Mesothelial cell of epicardium (in vitro differentiated cells): ENCODE measurements at regions not wholly inside any gene's neighbourhood (a gene's known extent, or its start where the extent isn't known, plus 50 kb on each side); places are given as distances from the start of the nearest gene placed in this dataset.
"Not testable (repeated sequence)": the region's sequence is repeated elsewhere in the genome, so short reads cannot be mapped to it uniquely, and the experiment has no call there.

Experiments used
- DNase-seq, 2 experiments: peaks; one replicate each; pipeline ENCODE4 v3.0.0; 2021; ENCODE audit warnings: low spot score in 2 of 2; ENCODE audit not compliant: unreplicated experiment in 2 of 2
- H3K27ac Mint-ChIP-seq: 2 replicates; pipeline ENCODE4 v1.8.0; 2021; ENCODE audit warnings: mixed read lengths
- H3K27me3 Mint-ChIP-seq: 2 replicates; pipeline ENCODE4 v1.8.0; 2021; ENCODE audit warnings: low read depth, mixed read lengths
- H3K36me3 Mint-ChIP-seq: 2 replicates; pipeline ENCODE4 v1.8.0; 2021; ENCODE audit warnings: mixed read lengths
- H3K4me1 Mint-ChIP-seq: 2 replicates; pipeline ENCODE4 v1.8.0; 2021; ENCODE audit warnings: mixed read lengths
- H3K4me3 Mint-ChIP-seq: 2 replicates; pipeline ENCODE4 v1.8.0; 2021; ENCODE audit warnings: mild to moderate bottlenecking, moderate library complexity, mixed read lengths
- H3K9me3 Mint-ChIP-seq: 2 replicates; pipeline ENCODE4 v1.8.0; 2021; ENCODE audit warnings: mixed read lengths
- TF ChIP-seq, protein P1 (sequence below): fragments of 200-600 bp; sonication (generic); IDR thresholded peaks from one replicate; pipeline ENCODE4 v1.5.0; 2021; ENCODE audit warnings: antibody characterized with exemption; ENCODE audit not compliant: unreplicated experiment

DNA sequence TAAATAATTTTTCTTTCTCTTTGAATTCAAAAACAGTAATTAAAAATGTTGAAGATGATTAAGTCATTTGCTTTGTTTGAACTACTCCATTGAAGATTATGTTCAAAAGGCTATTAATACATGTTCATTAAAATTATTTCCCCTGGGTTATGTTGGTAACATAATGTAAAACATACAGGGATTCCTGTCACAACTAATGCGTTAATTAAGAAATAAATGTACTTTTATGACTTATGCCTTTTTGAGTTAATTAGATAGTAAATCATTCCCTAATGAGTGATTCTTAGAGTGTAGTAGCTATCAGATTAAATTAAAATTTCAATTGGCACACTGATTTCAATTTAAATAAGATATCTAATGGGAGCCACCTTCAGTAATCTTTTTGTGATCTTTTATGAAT, 549.1 kb downstream of the ANKRD50 start:
- Mint-ChIP-seq H3K27ac (no peak overlapping the region), H3K4me3 (no peak overlapping the region), H3K9me3 (peaks cover 14% of the 10 kb centered on the region), H3K36me3 (peaks cover 2% of the 10 kb centered on the region), H3K27me3 (no peaks in the 10 kb centered on the region), H3K4me1 (no peaks in the 10 kb centered on the region)
- TF ChIP-seq, protein P1, sequence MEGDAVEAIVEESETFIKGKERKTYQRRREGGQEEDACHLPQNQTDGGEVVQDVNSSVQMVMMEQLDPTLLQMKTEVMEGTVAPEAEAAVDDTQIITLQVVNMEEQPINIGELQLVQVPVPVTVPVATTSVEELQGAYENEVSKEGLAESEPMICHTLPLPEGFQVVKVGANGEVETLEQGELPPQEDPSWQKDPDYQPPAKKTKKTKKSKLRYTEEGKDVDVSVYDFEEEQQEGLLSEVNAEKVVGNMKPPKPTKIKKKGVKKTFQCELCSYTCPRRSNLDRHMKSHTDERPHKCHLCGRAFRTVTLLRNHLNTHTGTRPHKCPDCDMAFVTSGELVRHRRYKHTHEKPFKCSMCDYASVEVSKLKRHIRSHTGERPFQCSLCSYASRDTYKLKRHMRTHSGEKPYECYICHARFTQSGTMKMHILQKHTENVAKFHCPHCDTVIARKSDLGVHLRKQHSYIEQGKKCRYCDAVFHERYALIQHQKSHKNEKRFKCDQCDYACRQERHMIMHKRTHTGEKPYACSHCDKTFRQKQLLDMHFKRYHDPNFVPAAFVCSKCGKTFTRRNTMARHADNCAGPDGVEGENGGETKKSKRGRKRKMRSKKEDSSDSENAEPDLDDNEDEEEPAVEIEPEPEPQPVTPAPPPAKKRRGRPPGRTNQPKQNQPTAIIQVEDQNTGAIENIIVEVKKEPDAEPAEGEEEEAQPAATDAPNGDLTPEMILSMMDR: no peak
- DNase-seq: no peak

- Mint-ChIP-seq H3K27ac (no peak overlapping the region), H3K27me3 (no peaks in the 10 kb centered on the region), H3K36me3 (peaks cover 11% of the 10 kb centered on the region), H3K4me1 (no peaks in the 10 kb centered on the region), H3K9me3 (peaks cover 39% of the 10 kb centered on the region), H3K4me3 (no peak overlapping the region)
- TF ChIP-seq, protein P1: no peak
- DNase-seq: no peak
Observed at GRCh38 chr4:124167602-124168001, 544.9 kb downstream of the ANKRD50 start.

DNA sequence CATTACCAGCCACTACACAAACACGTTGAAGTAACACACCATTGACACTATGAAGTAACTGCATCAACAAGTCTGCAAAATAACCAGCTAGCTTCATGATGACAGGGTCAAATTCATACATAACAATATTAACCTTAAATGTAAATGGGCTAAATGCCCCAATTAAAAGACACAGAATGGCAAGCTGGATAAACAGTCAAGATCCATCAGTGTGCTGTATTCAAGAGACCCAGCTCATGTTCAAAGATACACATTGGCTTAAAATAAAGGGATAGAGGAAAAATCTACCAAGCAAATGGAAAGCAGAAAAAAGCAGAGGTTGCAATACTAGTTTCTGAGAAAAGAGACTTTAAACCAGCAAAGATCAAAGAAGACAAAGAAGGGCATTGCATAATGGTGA, 543.0 kb downstream of the ANKRD50 start:
- Mint-ChIP-seq H3K9me3 (peaks cover 44% of the 10 kb centered on the region), H3K36me3 (peaks cover 11% of the 10 kb centered on the region)
- not testable (repeated sequence) for H3K27me3 Mint-ChIP-seq, DNase-seq, H3K4me3 Mint-ChIP-seq, H3K4me1 Mint-ChIP-seq, H3K27ac Mint-ChIP-seq

GRCh38 chr4:124173912-124174311, 538.6 kb downstream of the ANKRD50 start:
- no peak for DNase-seq
- Mint-ChIP-seq H3K27me3 (no peaks in the 10 kb centered on the region), H3K9me3 (peaks cover 35% of the 10 kb centered on the region), H3K36me3 (peaks cover 11% of the 10 kb centered on the region), H3K4me3 (no peak overlapping the region), H3K4me1 (peaks cover 4% of the 10 kb centered on the region), H3K27ac (no peak overlapping the region)
- TF ChIP-seq, protein P1: no peak

- Mint-ChIP-seq H3K4me1 (peaks cover 4% of the 10 kb centered on the region), H3K4me3 (no peak overlapping the region), H3K9me3 (peaks cover 17% of the 10 kb centered on the region), H3K27me3 (no peaks in the 10 kb centered on the region), H3K27ac (no peak overlapping the region), H3K36me3 (no peaks in the 10 kb centered on the region)
- TF ChIP-seq, protein P1: no peak
- DNase-seq: no peak
Observed at GRCh38 chr4:124177647-124178425, 534.7 kb downstream of the ANKRD50 start.

DNA sequence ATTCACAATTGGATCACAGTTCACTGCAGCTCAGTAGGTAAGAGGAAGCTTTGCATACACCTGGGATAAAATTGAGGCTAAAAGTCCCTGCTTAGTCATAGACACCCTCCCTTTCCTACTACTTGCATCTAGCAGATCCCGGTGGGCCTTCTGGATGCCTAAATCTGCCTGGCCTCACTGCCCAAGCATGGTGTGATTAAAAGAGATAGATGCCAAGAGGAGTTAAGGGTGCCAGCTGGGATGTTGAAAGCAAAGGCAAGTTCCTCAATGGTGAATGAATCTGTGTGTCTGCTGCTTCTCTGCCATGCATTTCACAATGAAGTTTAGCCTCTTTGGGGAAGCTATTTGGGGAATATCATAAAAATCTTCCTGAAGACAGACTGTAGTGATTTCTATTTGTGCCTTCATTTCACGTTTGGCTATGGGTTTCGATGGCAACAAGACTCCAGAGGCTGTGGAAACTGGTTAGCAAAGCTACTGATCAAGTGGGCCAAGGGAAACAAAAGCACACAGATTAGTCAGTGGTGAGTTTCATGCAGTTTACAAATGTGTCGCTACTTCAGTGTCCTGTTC, 534.0 kb downstream of the ANKRD50 start:
- Mint-ChIP-seq H3K27me3 (no peaks in the 10 kb centered on the region), H3K36me3 (no peaks in the 10 kb centered on the region), H3K9me3 (peaks cover 15% of the 10 kb centered on the region), H3K4me3 (no peak overlapping the region), H3K4me1 (peaks cover 4% of the 10 kb centered on the region), H3K27ac (no peak overlapping the region)
- TF ChIP-seq, protein P1: no peak
- DNase-seq: no peak
